GM23248 (cell line): ENCODE measurements at regions not wholly inside any gene's neighbourhood (a gene's known extent, or its start where the extent isn't known, plus 50 kb on each side); places are given as distances from the start of the nearest gene placed in this dataset.

Experiments
- EZH2 ChIP-seq: fragments of 200-600 bp; sonication (generic); IDR thresholded peaks from 2 replicates; pipeline ENCODE4 v1.6.1; 2018; ENCODE audit warnings: antibody characterized with exemption, mild to moderate bottlenecking; ENCODE audit not compliant: insufficient read depth, poor library complexity, severe bottlenecking
- EZH2phosphoT487 ChIP-seq: fragments of 200-600 bp; sonication (generic); IDR thresholded peaks from 2 replicates; pipeline ENCODE4 v1.6.1; 2018; ENCODE audit warnings: antibody characterized with exemption, moderate library complexity, mild to moderate bottlenecking, low read depth; ENCODE audit not compliant: insufficient read depth

GRCh38 chr4:179596621-179597020, 2154.4 kb upstream of the AGA start:
- TF ChIP-seq EZH2 = no peak
- no peak for TF ChIP-seq EZH2phosphoT487
